ENCODE measurements at regions not wholly inside any gene's neighbourhood (a gene's known extent, or its start where the extent isn't known, plus 50 kb on each side); places are given as distances from the start of the nearest gene placed in this dataset.

DNA sequence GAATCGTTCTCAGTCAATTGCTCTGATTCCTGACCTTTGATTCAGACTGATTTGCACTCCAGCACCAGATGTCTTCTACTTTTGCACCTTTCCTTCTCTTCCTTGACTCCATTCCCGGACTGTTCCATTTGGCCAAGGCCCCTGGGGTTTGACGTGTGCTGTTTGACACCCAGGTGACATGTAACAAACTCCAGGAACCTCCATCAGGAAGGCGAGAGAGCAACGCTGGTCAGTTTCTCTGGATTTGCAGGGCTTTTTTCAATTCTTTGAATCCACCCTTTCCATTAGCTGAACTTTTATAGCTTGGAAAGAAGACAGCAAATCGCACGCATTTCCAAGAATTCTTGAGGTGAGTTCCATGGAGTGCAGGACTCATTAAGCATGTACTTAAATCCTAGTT, 98.4 kb upstream of the FOXF1 start:
- no peaks in the 10 kb centered on the region for H3K4me1 ChIP-seq (ENCODE audit: control insufficient read depth in 1 of 2, insufficient read depth in 2 of 2, low read length in 2 of 2)
- H3K27ac ChIP-seq (ENCODE audit: low read depth, low read length) = no peak overlapping the region
- no peaks in the 10 kb centered on the region for H3K36me3 ChIP-seq (ENCODE audit: control insufficient read depth in 1 of 2, insufficient read depth in 2 of 2, low read length in 2 of 2)
- H3K27me3 ChIP-seq (ENCODE audit: control insufficient read depth in 1 of 2, insufficient read depth in 2 of 2, low read length in 2 of 2) = no peaks in the 10 kb centered on the region
- peaks cover 0 to 9% of the 10 kb centered on the region in 2 donors for H3K9me3 ChIP-seq (ENCODE audit: control insufficient read depth in 1 of 2, low read length in 2 of 2)
- H3K9ac ChIP-seq (ENCODE audit: low read depth in 1 of 2, low read length in 2 of 2) = no peak overlapping the region
- H3K4me3 ChIP-seq (ENCODE audit: low read depth in 1 of 2, low read length in 2 of 2) = no peak overlapping the region

- H3K9ac ChIP-seq (ENCODE audit: low read depth in 1 of 2, low read length in 2 of 2) = no peak overlapping the region
Observed at GRCh38 chr16:86414991-86415740, 95.2 kb upstream of the FOXF1 start.

GRCh38 chr16:86418981-86419380, 91.3 kb upstream of the FOXF1 start:
- Histone ChIP-seq H3K27ac (ENCODE audit: low read depth, low read length) (no peak overlapping the region), H3K4me3 (ENCODE audit: low read depth in 1 of 2, low read length in 2 of 2) (no peak overlapping the region), H3K9me3 (ENCODE audit: control insufficient read depth in 1 of 2, low read length in 2 of 2) (no peaks in the 10 kb centered on the region), H3K36me3 (ENCODE audit: control insufficient read depth in 1 of 2, insufficient read depth in 2 of 2, low read length in 2 of 2) (no peaks in the 10 kb centered on the region), H3K27me3 (ENCODE audit: control insufficient read depth in 1 of 2, insufficient read depth in 2 of 2, low read length in 2 of 2) (no peaks in the 10 kb centered on the region), H3K4me1 (ENCODE audit: control insufficient read depth in 1 of 2, insufficient read depth in 2 of 2, low read length in 2 of 2) (no peaks in the 10 kb centered on the region), H3K9ac (ENCODE audit: low read depth in 1 of 2, low read length in 2 of 2) (no peak overlapping the region)

More at GRCh38 chr16:86414991-86415740, 95.2 kb upstream of the FOXF1 start:
- Histone ChIP-seq H3K9me3 (ENCODE audit: control insufficient read depth in 1 of 2, low read length in 2 of 2) (peaks cover 0 to 9% of the 10 kb centered on the region in 2 donors), H3K4me3 (ENCODE audit: low read depth in 1 of 2, low read length in 2 of 2) (no peak overlapping the region), H3K36me3 (ENCODE audit: control insufficient read depth in 1 of 2, insufficient read depth in 2 of 2, low read length in 2 of 2) (no peaks in the 10 kb centered on the region), H3K4me1 (ENCODE audit: control insufficient read depth in 1 of 2, insufficient read depth in 2 of 2, low read length in 2 of 2) (no peaks in the 10 kb centered on the region), H3K27ac (ENCODE audit: low read depth, low read length) (no peak overlapping the region), H3K27me3 (ENCODE audit: control insufficient read depth in 1 of 2, insufficient read depth in 2 of 2, low read length in 2 of 2) (no peaks in the 10 kb centered on the region)

- Histone ChIP-seq H3K27me3 (ENCODE audit: control insufficient read depth in 1 of 2, insufficient read depth in 2 of 2, low read length in 2 of 2) (no peaks in the 10 kb centered on the region), H3K27ac (ENCODE audit: low read depth, low read length) (no peak overlapping the region), H3K4me1 (ENCODE audit: control insufficient read depth in 1 of 2, insufficient read depth in 2 of 2, low read length in 2 of 2) (no peaks in the 10 kb centered on the region), H3K9me3 (ENCODE audit: control insufficient read depth in 1 of 2, low read length in 2 of 2) (no peaks in the 10 kb centered on the region), H3K4me3 (ENCODE audit: low read depth in 1 of 2, low read length in 2 of 2) (no peak overlapping the region), H3K36me3 (ENCODE audit: control insufficient read depth in 1 of 2, insufficient read depth in 2 of 2, low read length in 2 of 2) (no peaks in the 10 kb centered on the region), H3K9ac (ENCODE audit: low read depth in 1 of 2, low read length in 2 of 2) (no peak overlapping the region)
Observed at GRCh38 chr16:86419518-86419917, 90.8 kb upstream of the FOXF1 start.

DNA sequence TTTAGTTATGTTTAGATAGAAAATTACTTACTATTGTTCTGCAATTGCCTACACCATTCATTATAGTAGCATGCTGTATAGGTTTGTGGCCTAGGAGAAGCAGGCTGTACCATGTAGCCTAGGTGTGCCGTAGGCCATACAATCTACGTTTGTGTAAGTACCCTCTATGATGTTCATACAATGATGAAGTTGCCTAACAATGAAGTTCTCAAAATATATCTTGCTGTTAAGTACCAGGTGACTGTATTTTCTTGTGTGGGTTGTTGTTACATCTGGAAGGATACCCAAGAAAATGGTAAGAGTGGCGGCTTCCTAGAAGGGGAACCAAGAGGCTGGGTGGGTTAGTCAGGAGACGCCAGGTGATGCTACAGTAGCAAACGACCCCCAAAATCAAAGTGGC, 88.3 kb upstream of the FOXF1 start:
- no peaks in the 10 kb centered on the region for H3K9me3 ChIP-seq (ENCODE audit: control insufficient read depth in 1 of 2, low read length in 2 of 2)
- H3K4me1 ChIP-seq (ENCODE audit: control insufficient read depth in 1 of 2, insufficient read depth in 2 of 2, low read length in 2 of 2) = no peaks in the 10 kb centered on the region
- H3K27me3 ChIP-seq (ENCODE audit: control insufficient read depth in 1 of 2, insufficient read depth in 2 of 2, low read length in 2 of 2) = no peaks in the 10 kb centered on the region
- H3K27ac ChIP-seq (ENCODE audit: low read depth, low read length) = no peak overlapping the region
- no peaks in the 10 kb centered on the region for H3K36me3 ChIP-seq (ENCODE audit: control insufficient read depth in 1 of 2, insufficient read depth in 2 of 2, low read length in 2 of 2)
- no peak overlapping the region for H3K4me3 ChIP-seq (ENCODE audit: low read depth in 1 of 2, low read length in 2 of 2)
- no peak overlapping the region for H3K9ac ChIP-seq (ENCODE audit: low read depth in 1 of 2, low read length in 2 of 2)

DNA sequence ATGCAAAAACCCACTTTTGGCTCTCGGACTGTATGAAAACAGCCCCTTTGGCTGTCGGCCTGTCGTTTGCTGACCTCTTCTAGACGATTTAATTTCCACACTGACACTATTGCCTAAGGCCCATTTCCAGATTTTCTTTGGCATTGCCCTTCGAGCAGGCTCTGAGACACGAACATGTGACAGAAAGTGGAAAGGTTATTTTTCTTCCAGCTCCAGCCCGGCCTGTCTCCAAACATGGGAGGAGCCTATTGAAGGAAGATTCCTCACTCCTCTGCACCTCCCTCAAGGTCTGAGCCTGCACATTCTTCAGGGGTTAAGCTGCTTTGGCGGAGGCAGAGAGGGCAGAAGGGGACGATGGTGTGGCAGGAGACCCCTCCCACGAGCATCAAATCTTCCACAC, 85.9 kb upstream of the FOXF1 start:
- Histone ChIP-seq H3K27me3 (ENCODE audit: control insufficient read depth in 1 of 2, insufficient read depth in 2 of 2, low read length in 2 of 2) (no peaks in the 10 kb centered on the region), H3K4me1 (ENCODE audit: control insufficient read depth in 1 of 2, insufficient read depth in 2 of 2, low read length in 2 of 2) (no peaks in the 10 kb centered on the region), H3K9ac (ENCODE audit: low read depth in 1 of 2, low read length in 2 of 2) (no peak overlapping the region), H3K4me3 (ENCODE audit: low read depth in 1 of 2, low read length in 2 of 2) (no peak overlapping the region), H3K9me3 (ENCODE audit: control insufficient read depth in 1 of 2, low read length in 2 of 2) (no peaks in the 10 kb centered on the region), H3K27ac (ENCODE audit: low read depth, low read length) (no peak overlapping the region), H3K36me3 (ENCODE audit: control insufficient read depth in 1 of 2, insufficient read depth in 2 of 2, low read length in 2 of 2) (no peaks in the 10 kb centered on the region)

DNA sequence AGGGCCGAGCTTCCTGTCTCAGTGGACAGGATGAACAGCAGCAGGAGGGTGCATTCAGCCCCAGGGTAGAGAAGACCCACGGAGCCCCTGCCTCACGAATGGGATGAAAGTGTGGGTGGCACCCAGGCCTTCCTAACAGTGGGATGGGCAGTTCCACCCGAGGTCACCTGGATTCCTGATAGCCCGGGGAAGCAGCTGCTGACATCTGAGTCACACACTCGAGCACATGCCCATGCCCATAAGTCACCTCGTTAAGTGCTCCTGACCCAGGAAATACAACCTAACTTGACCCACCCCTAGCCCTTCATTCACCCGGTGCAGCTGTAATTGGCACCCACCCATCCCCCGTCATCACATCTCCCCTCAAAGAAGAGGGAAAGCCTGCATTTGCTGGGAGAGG, 85.3 kb upstream of the FOXF1 start:
- Histone ChIP-seq H3K27me3 (ENCODE audit: control insufficient read depth in 1 of 2, insufficient read depth in 2 of 2, low read length in 2 of 2) (no peaks in the 10 kb centered on the region), H3K9me3 (ENCODE audit: control insufficient read depth in 1 of 2, low read length in 2 of 2) (no peaks in the 10 kb centered on the region), H3K27ac (ENCODE audit: low read depth, low read length) (no peak overlapping the region), H3K36me3 (ENCODE audit: control insufficient read depth in 1 of 2, insufficient read depth in 2 of 2, low read length in 2 of 2) (no peaks in the 10 kb centered on the region), H3K9ac (ENCODE audit: low read depth in 1 of 2, low read length in 2 of 2) (no peak overlapping the region), H3K4me1 (ENCODE audit: control insufficient read depth in 1 of 2, insufficient read depth in 2 of 2, low read length in 2 of 2) (no peaks in the 10 kb centered on the region), H3K4me3 (ENCODE audit: low read depth in 1 of 2, low read length in 2 of 2) (no peak overlapping the region)

- H3K36me3 ChIP-seq (ENCODE audit: control insufficient read depth in 1 of 2, insufficient read depth in 2 of 2, low read length in 2 of 2) = no peaks in the 10 kb centered on the region
- no peaks in the 10 kb centered on the region for H3K9me3 ChIP-seq (ENCODE audit: control insufficient read depth in 1 of 2, low read length in 2 of 2)
- no peak overlapping the region for H3K27ac ChIP-seq (ENCODE audit: low read depth, low read length)
- peaks cover 0 to under 1% of the 10 kb centered on the region in 2 donors for H3K4me1 ChIP-seq (ENCODE audit: control insufficient read depth in 1 of 2, insufficient read depth in 2 of 2, low read length in 2 of 2)
- no peaks in the 10 kb centered on the region for H3K27me3 ChIP-seq (ENCODE audit: control insufficient read depth in 1 of 2, insufficient read depth in 2 of 2, low read length in 2 of 2)
- no peak overlapping the region for H3K9ac ChIP-seq (ENCODE audit: low read depth in 1 of 2, low read length in 2 of 2)
- H3K4me3 ChIP-seq (ENCODE audit: low read depth in 1 of 2, low read length in 2 of 2) = no peak overlapping the region
Observed at GRCh38 chr16:86426063-86426642, 84.2 kb upstream of the FOXF1 start.

DNA sequence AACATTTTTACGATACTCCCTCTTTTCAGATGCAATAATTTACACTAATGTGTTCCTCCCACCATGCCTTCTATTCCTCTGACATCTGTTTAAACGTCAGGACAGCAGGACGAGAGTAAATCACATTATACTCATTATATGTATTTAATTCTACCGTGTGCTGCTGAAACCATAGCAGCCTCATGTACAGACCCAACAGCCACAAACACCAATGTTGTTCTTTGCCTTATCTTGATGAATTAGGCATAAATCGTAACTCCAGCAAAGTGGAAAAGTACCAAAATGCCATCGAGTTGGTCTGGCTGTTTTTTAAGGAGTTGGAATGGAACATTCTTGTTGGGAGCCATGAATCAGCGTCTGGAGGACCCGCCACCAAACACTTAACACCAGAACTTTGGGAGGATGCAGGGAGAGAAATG, 82.9 kb upstream of the FOXF1 start:
- Histone ChIP-seq H3K27ac (ENCODE audit: low read depth, low read length) (no peak overlapping the region), H3K36me3 (ENCODE audit: control insufficient read depth in 1 of 2, insufficient read depth in 2 of 2, low read length in 2 of 2) (no peaks in the 10 kb centered on the region), H3K4me1 (ENCODE audit: control insufficient read depth in 1 of 2, insufficient read depth in 2 of 2, low read length in 2 of 2) (peaks cover 0 to 4% of the 10 kb centered on the region in 2 donors), H3K27me3 (ENCODE audit: control insufficient read depth in 1 of 2, insufficient read depth in 2 of 2, low read length in 2 of 2) (no peaks in the 10 kb centered on the region), H3K9me3 (ENCODE audit: control insufficient read depth in 1 of 2, low read length in 2 of 2) (no peaks in the 10 kb centered on the region), H3K9ac (ENCODE audit: low read depth in 1 of 2, low read length in 2 of 2) (no peak overlapping the region), H3K4me3 (ENCODE audit: low read depth in 1 of 2, low read length in 2 of 2) (no peak overlapping the region)

- Histone ChIP-seq H3K27me3 (ENCODE audit: control insufficient read depth in 1 of 2, insufficient read depth in 2 of 2, low read length in 2 of 2) (no peaks in the 10 kb centered on the region), H3K4me1 (ENCODE audit: control insufficient read depth in 1 of 2, insufficient read depth in 2 of 2, low read length in 2 of 2) (peaks cover 0 to 8% of the 10 kb centered on the region in 2 donors), H3K27ac (ENCODE audit: low read depth, low read length) (no peak overlapping the region), H3K9me3 (ENCODE audit: control insufficient read depth in 1 of 2, low read length in 2 of 2) (no peaks in the 10 kb centered on the region), H3K9ac (ENCODE audit: low read depth in 1 of 2, low read length in 2 of 2) (no peak overlapping the region), H3K36me3 (ENCODE audit: control insufficient read depth in 1 of 2, insufficient read depth in 2 of 2, low read length in 2 of 2) (no peaks in the 10 kb centered on the region), H3K4me3 (ENCODE audit: low read depth in 1 of 2, low read length in 2 of 2) (no peak overlapping the region)
Observed at GRCh38 chr16:86428729-86429517, 81.4 kb upstream of the FOXF1 start.
